ENCODE measurements at regions not wholly inside any gene's neighbourhood (a gene's known extent, or its start where the extent isn't known, plus 50 kb on each side); places are given as distances from the start of the nearest gene placed in this dataset.

GRCh38 chr9:89850631-89851325 lies 246.0 kb downstream of the GADD45G start:
- no peak overlapping the region for H3K4me2 ChIP-seq (ENCODE audit: low read length)
- no peak overlapping the region for H2AFZ ChIP-seq (ENCODE audit: low read length)
- ChIA-PET POLR2A (interaction anchor here (0.6 kb wide), 1 partner anchor 79 kb away, joined by 4 read pairs; no protein-coding TSS in a partner anchor), CTCF (ENCODE audit: unreplicated experiment) (no interaction called here)
- H3K27ac ChIP-seq (ENCODE audit: low read depth, low read length, poor library complexity, severe bottlenecking), result no peak overlapping the region
- H3K79me2 ChIP-seq (ENCODE audit: insufficient read depth, low read depth, low read length), result no peaks in the 10 kb centered on the region
- H3K4me3 ChIP-seq (ENCODE audit: low read depth, low read length, poor library complexity, severe bottlenecking), result no peak overlapping the region
- H4K20me1 ChIP-seq (ENCODE audit: insufficient read depth, low read length), result no peaks in the 10 kb centered on the region
- TF ChIP-seq CTCF (conservative IDR thresholded peaks at IDR 0.05; ENCODE audit: low read length) (no peak), EZH2phosphoT487 (IDR thresholded peaks at IDR 0.05; ENCODE audit: borderline replicate concordance, low read depth, low read length) (no peak)
- H3K36me3 ChIP-seq (ENCODE audit: insufficient read depth, low read length), result no peaks in the 10 kb centered on the region
- intact Hi-C loops (cut with micrococcal nuclease; ENCODE audit: unreplicated experiment), result no loop called here
- no peaks in the 10 kb centered on the region for H3K9me2 ChIP-seq (ENCODE audit: insufficient read depth, low read length)
- H3K4me1 ChIP-seq (ENCODE audit: insufficient read depth, low read length, poor library complexity, severe bottlenecking), result no peaks in the 10 kb centered on the region
- no peaks in the 10 kb centered on the region for H3K9me3 ChIP-seq (ENCODE audit: low read length)
- no TSS peak for BruUV-seq (replicated peaks)
- no peak for DNase-seq (ENCODE audit: low spot score)

- no peak overlapping the region for H3K27ac ChIP-seq (ENCODE audit: low read depth, low read length, poor library complexity, severe bottlenecking)
- H3K4me3 ChIP-seq (ENCODE audit: low read depth, low read length, poor library complexity, severe bottlenecking), result no peak overlapping the region
- H3K9me2 ChIP-seq (ENCODE audit: insufficient read depth, low read length), result no peaks in the 10 kb centered on the region
- H4K20me1 ChIP-seq (ENCODE audit: insufficient read depth, low read length), result no peaks in the 10 kb centered on the region
- no peak for TF ChIP-seq CTCF (conservative IDR thresholded peaks at IDR 0.05; ENCODE audit: low read length)
- TF ChIP-seq EZH2phosphoT487 (IDR thresholded peaks at IDR 0.05; ENCODE audit: borderline replicate concordance, low read depth, low read length), result no peak
- no peak for DNase-seq (ENCODE audit: low spot score)
- no peaks in the 10 kb centered on the region for H3K36me3 ChIP-seq (ENCODE audit: insufficient read depth, low read length)
- no peak overlapping the region for H2AFZ ChIP-seq (ENCODE audit: low read length)
- CTCF ChIA-PET (ENCODE audit: unreplicated experiment), result no interaction called here
- H3K9me3 ChIP-seq (ENCODE audit: low read length), result no peaks in the 10 kb centered on the region
- POLR2A ChIA-PET, result no interaction called here
- H3K4me2 ChIP-seq (ENCODE audit: low read length), result no peak overlapping the region
- intact Hi-C loops (cut with micrococcal nuclease; ENCODE audit: unreplicated experiment), result no loop called here
- H3K4me1 ChIP-seq (ENCODE audit: insufficient read depth, low read length, poor library complexity, severe bottlenecking), result no peaks in the 10 kb centered on the region
- no TSS peak for BruUV-seq (replicated peaks)
- no peaks in the 10 kb centered on the region for H3K79me2 ChIP-seq (ENCODE audit: insufficient read depth, low read depth, low read length)
These were observed 248.3 kb downstream of the GADD45G start for GRCh38 chr9:89853161-89853560.

GRCh38 chr9:89853931-89854330 lies 249.1 kb downstream of the GADD45G start:
- Histone ChIP-seq H3K9me3 (ENCODE audit: low read length) (no peaks in the 10 kb centered on the region), H3K36me3 (ENCODE audit: insufficient read depth, low read length) (no peaks in the 10 kb centered on the region), H3K4me1 (ENCODE audit: insufficient read depth, low read length, poor library complexity, severe bottlenecking) (no peaks in the 10 kb centered on the region), H3K4me2 (ENCODE audit: low read length) (no peak overlapping the region), H4K20me1 (ENCODE audit: insufficient read depth, low read length) (no peaks in the 10 kb centered on the region), H3K4me3 (ENCODE audit: low read depth, low read length, poor library complexity, severe bottlenecking) (no peak overlapping the region), H3K79me2 (ENCODE audit: insufficient read depth, low read depth, low read length) (no peaks in the 10 kb centered on the region), H3K9me2 (ENCODE audit: insufficient read depth, low read length) (no peaks in the 10 kb centered on the region), H2AFZ (ENCODE audit: low read length) (no peak overlapping the region), H3K27ac (ENCODE audit: low read depth, low read length, poor library complexity, severe bottlenecking) (no peak overlapping the region)
- ChIA-PET POLR2A (no interaction called here), CTCF (ENCODE audit: unreplicated experiment) (no interaction called here)
- no peak for DNase-seq (ENCODE audit: low spot score)
- TF ChIP-seq EZH2phosphoT487 (IDR thresholded peaks at IDR 0.05; ENCODE audit: borderline replicate concordance, low read depth, low read length), result no peak
- no peak for TF ChIP-seq CTCF (conservative IDR thresholded peaks at IDR 0.05; ENCODE audit: low read length)
- BruUV-seq (replicated peaks), result no TSS peak
- intact Hi-C loops (cut with micrococcal nuclease; ENCODE audit: unreplicated experiment), result no loop called here

All from OCI-LY7 (cell line).